ENCODE measurements at regions not wholly inside any gene's neighbourhood (a gene's known extent, or its start where the extent isn't known, plus 50 kb on each side); places are given as distances from the start of the nearest gene placed in this dataset.
A peak's percentile ranks its signal among the peaks of the same experiment; 100 is the strongest.
"Not testable (repeated sequence)": the region's sequence is repeated elsewhere in the genome, so short reads cannot be mapped to it uniquely, and the experiment has no call there.

GRCh38 chr5:167295681-167296005, 995.8 kb upstream of the WWC1 start:
- DNase-seq: no peak

- no peak for DNase-seq
Measured at GRCh38 chr5:167296066-167296465, 995.4 kb upstream of the WWC1 start.

GRCh38 chr5:167296661-167297060, 994.8 kb upstream of the WWC1 start:
- DNase-seq: no peak

- not testable (repeated sequence) for DNase-seq
Measured at GRCh38 chr5:167299861-167300260, 991.6 kb upstream of the WWC1 start.

- DNase-seq: no peak
Measured at GRCh38 chr5:167303582-167303981, 987.9 kb upstream of the WWC1 start.

- no peak for DNase-seq
Measured at GRCh38 chr5:167304834-167305469, 986.5 kb upstream of the WWC1 start.

- no peak for DNase-seq
Measured at GRCh38 chr5:167305591-167306213, 985.7 kb upstream of the WWC1 start.

GRCh38 chr5:167307042-167307441, 984.4 kb upstream of the WWC1 start:
- DNase-seq: no peak

GRCh38 chr5:167308466-167308865, 983.0 kb upstream of the WWC1 start:
- DNase-seq: no peak

- DNase-seq: no peak
Measured at GRCh38 chr5:167309941-167310517, 981.4 kb upstream of the WWC1 start.

- DNase-seq: no peak
Measured at GRCh38 chr5:167311340-167311739, 980.1 kb upstream of the WWC1 start.

GRCh38 chr5:167312225-167312624, 979.2 kb upstream of the WWC1 start:
- DNase-seq: no peak

- DNase-seq: no peak
Measured at GRCh38 chr5:167315762-167316161, 975.7 kb upstream of the WWC1 start.

- DNase-seq: no peak
Measured at GRCh38 chr5:167317884-167318283, 973.6 kb upstream of the WWC1 start.

GRCh38 chr5:167319243-167319642, 972.2 kb upstream of the WWC1 start:
- no peak for DNase-seq

- DNase-seq: no peak
Measured at GRCh38 chr5:167320019-167320418, 971.4 kb upstream of the WWC1 start.

GRCh38 chr5:167332309-167332708, 959.1 kb upstream of the WWC1 start:
- DNase-seq: no peak

- no peak for DNase-seq
Measured at GRCh38 chr5:167336161-167336560, 955.3 kb upstream of the WWC1 start.

GRCh38 chr5:167339205-167339604, 952.2 kb upstream of the WWC1 start:
- DNase-seq: no peak

- no peak for DNase-seq
Measured at GRCh38 chr5:167346461-167346860, 945.0 kb upstream of the WWC1 start.

- no peak for DNase-seq
Measured at GRCh38 chr5:167348251-167348926, 943.1 kb upstream of the WWC1 start.

GRCh38 chr5:167348980-167349379, 942.5 kb upstream of the WWC1 start:
- DNase-seq: no peak

GRCh38 chr5:167351316-167351715, 940.1 kb upstream of the WWC1 start:
- no peak for DNase-seq

GRCh38 chr5:167352801-167353200, 938.6 kb upstream of the WWC1 start:
- DNase-seq: peak; percentile 30
